ENCODE measurements at regions not wholly inside any gene's neighbourhood (a gene's known extent, or its start where the extent isn't known, plus 50 kb on each side); places are given as distances from the start of the nearest gene placed in this dataset.

- TF ChIP-seq POLR2A (IDR thresholded peaks at IDR 0.05; ENCODE audit: low read length) (no peak), GATA1 (IDR thresholded peaks at IDR 0.05; ENCODE audit: low read depth, low read length) (no peak)
These were observed 59.3 kb upstream of the STMND1 start for GRCh38 chr6:17042422-17043147.

All from erythroblast (primary cell).